Stimulated activated CD8-positive, alpha-beta memory T cell treated with anti-CD3 and anti-CD28 coated beads, Interleukin-2, amount 100 ng/mL, for 1 hour (primary cell): ENCODE measurements at regions not wholly inside any gene's neighbourhood (a gene's known extent, or its start where the extent isn't known, plus 50 kb on each side); places are given as distances from the start of the nearest gene placed in this dataset.
"Not testable (repeated sequence)": the region's sequence is repeated elsewhere in the genome, so short reads cannot be mapped to it uniquely, and the experiment has no call there.

ENCODE experiments used
- DNase-seq, 2 donors: peaks; one replicate each; pipeline ENCODE4 v3.0.0-alpha.2; 2020; ENCODE audit warnings: low read depth in 2 of 2

- DNase-seq = no peak
Measured at GRCh38 chr13:76620036-76620435, 266.2 kb downstream of the KCTD12 start.

- DNase-seq = no peak
Measured at GRCh38 chr13:76619631-76620030, 266.6 kb downstream of the KCTD12 start.

GRCh38 chr13:76610819-76611415 is 275.3 kb downstream of the KCTD12 start:
- no peak for DNase-seq

GRCh38 chr13:76609643-76610042 is 276.6 kb downstream of the KCTD12 start:
- no peak for DNase-seq

- DNase-seq = no peak
Measured at GRCh38 chr13:76607866-76608265, 278.3 kb downstream of the KCTD12 start.

GRCh38 chr13:76600081-76600480 is 286.1 kb downstream of the KCTD12 start:
- DNase-seq = no peak

GRCh38 chr13:76597868-76598267 is 288.3 kb downstream of the KCTD12 start:
- no peak for DNase-seq

- no peak for DNase-seq
Measured at GRCh38 chr13:76596216-76596615, 290.0 kb downstream of the KCTD12 start.

- no peak for DNase-seq
Measured at GRCh38 chr13:76594435-76594834, 291.8 kb downstream of the KCTD12 start.

- DNase-seq = no peak
Measured at GRCh38 chr13:76586842-76587241, 299.4 kb downstream of the KCTD12 start.

GRCh38 chr13:76579701-76580100 is 306.5 kb downstream of the KCTD12 start:
- no peak for DNase-seq

- not testable (repeated sequence) for DNase-seq
Measured at GRCh38 chr13:76575634-76576033, 310.6 kb downstream of the KCTD12 start.

- DNase-seq = no peak
Measured at GRCh38 chr13:76570510-76570971, 315.7 kb downstream of the KCTD12 start.

- DNase-seq = no peak
Measured at GRCh38 chr13:76556627-76557026, 329.6 kb downstream of the KCTD12 start.

- DNase-seq = no peak
Measured at GRCh38 chr13:76552807-76553206, 333.4 kb downstream of the KCTD12 start.

GRCh38 chr13:76552041-76552772 is 334.0 kb downstream of the KCTD12 start:
- no peak for DNase-seq

GRCh38 chr13:76542176-76542575 is 344.0 kb downstream of the KCTD12 start:
- DNase-seq = no peak

- DNase-seq = no peak
Measured at GRCh38 chr13:76538004-76538403, 348.2 kb downstream of the KCTD12 start.

GRCh38 chr13:76533251-76533650 is 353.0 kb downstream of the KCTD12 start:
- no peak for DNase-seq

GRCh38 chr13:76527041-76527440 is 359.2 kb downstream of the KCTD12 start:
- no peak for DNase-seq

GRCh38 chr13:76523740-76524340 is 362.4 kb downstream of the KCTD12 start:
- DNase-seq = no peak

- DNase-seq = no peak
Measured at GRCh38 chr13:76522083-76522755, 364.0 kb downstream of the KCTD12 start.
